NB4 (cell line): ENCODE measurements at regions not wholly inside any gene's neighbourhood (a gene's known extent, or its start where the extent isn't known, plus 50 kb on each side); places are given as distances from the start of the nearest gene placed in this dataset.

Source experiments
- MAX ChIP-seq: IDR thresholded peaks from 2 replicates; pipeline ENCODE4 v1.6.1; 2011; ENCODE audit warnings: low read depth, low read length
- POLR2A ChIP-seq: IDR thresholded peaks from 2 replicates; pipeline ENCODE4 v1.6.1; 2011; ENCODE audit warnings: mild to moderate bottlenecking; ENCODE audit not compliant: insufficient read length; ENCODE audit errors: extremely low read depth
- TF ChIP-seq, protein P1 (sequence below): IDR thresholded peaks from one replicate; pipeline ENCODE4 v1.5.1; 2012; ENCODE audit warnings: low read depth, low read length

DNA sequence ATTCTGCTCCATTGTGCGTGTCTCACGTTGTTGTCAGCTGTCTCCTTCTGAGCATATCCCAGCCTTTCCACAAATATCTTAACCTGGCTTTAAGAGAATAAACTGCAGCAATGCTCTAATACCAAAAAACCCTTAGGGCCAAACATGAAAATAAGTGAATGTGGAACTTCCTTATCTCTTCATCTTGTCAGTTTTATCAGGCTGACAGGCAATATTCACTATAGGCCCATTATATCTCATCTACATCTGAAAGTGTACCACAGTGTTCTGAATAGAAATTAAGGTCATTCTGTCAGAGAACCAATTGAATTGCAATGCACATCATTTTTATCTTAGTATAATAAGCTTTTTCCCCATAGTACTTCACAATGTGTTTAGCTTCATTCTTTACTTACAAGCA lies 933.1 kb upstream of the FBXO33 start:
- TF ChIP-seq, protein P1, sequence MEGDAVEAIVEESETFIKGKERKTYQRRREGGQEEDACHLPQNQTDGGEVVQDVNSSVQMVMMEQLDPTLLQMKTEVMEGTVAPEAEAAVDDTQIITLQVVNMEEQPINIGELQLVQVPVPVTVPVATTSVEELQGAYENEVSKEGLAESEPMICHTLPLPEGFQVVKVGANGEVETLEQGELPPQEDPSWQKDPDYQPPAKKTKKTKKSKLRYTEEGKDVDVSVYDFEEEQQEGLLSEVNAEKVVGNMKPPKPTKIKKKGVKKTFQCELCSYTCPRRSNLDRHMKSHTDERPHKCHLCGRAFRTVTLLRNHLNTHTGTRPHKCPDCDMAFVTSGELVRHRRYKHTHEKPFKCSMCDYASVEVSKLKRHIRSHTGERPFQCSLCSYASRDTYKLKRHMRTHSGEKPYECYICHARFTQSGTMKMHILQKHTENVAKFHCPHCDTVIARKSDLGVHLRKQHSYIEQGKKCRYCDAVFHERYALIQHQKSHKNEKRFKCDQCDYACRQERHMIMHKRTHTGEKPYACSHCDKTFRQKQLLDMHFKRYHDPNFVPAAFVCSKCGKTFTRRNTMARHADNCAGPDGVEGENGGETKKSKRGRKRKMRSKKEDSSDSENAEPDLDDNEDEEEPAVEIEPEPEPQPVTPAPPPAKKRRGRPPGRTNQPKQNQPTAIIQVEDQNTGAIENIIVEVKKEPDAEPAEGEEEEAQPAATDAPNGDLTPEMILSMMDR = no peak
- TF ChIP-seq MAX (no peak), POLR2A (no peak)
